ENCODE measurements at regions not wholly inside any gene's neighbourhood (a gene's known extent, or its start where the extent isn't known, plus 50 kb on each side); places are given as distances from the start of the nearest gene placed in this dataset.

DNA sequence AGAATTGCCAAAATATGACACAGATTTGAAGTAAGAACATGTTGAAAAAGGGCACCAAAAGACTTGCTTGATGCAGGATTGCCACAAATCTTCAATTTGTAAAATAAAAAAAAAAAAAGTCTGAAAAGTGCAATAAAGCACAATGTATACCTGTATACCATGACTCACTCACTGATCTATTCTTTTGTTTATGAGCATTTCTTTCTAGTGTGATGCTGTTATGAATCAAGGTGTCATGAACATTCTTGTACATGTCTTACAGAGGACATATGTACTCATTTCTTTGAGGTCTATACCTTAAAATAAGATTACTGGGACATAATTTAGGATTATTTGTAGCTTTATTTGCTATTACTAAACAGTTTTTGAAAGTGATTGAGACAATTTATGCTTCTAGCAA lies 464.9 kb upstream of the RBMS3 start:
- DNase-seq (ENCODE audit: low spot score), result no peak

DNA sequence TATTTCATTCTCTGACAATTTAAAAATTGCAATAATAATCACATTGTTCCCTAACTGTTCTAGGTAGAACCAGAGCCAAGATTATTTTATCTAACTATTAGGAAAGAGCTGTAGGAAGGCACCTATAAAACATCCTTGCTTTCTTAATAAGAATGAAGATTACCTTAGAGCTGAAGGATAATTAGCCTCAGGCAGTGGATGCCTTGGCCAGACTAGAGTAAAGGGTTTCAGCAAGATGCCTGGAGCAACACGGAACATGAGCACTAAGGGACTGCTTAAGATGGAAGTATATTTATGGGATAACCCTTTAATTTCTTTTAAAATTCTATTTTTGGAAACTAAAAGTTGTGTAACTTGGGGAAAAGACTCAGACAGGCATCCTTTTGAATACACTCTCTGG lies 456.6 kb upstream of the RBMS3 start:
- no peak for DNase-seq (ENCODE audit: low spot score)

DNA sequence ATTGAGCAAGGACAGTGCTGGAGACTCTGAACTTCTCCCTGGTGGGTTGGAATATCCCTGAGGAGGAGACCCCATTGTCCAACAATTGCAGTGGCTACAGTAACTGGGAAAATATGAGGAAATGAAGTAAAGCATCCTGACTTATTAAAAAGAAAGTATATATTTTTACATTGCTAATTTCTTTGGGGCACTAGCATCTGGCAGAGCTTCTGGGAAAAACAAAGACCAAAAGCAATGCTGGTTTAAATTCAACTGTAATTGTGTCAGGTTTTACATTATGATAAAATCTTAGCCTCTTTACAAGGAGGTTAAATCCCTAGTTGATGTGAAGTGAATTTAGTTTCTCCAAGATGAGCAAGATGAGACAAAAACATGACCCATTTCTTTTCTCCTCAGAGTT lies 454.0 kb upstream of the RBMS3 start:
- DNase-seq (ENCODE audit: low spot score), result no peak

DNA sequence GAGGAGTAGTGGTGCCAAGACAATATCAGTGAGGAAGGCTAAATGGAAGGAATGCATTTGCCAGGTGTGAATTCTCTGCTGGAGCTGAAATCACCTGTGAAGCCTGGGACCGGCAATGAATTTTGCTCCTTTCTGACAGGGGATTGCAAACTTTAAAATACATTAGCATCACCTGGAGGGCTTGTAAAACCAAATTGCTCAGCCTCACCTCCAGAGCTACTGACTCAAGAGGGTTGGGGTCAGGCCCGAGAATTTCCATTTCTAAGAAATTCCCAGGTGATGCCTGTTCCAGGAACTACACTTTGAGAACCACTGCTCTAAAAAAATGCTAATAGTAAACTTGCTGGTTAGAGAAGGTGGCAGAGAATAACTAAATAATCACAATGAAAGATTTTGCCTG lies 445.6 kb upstream of the RBMS3 start:
- no peak for DNase-seq (ENCODE audit: low spot score)

DNA sequence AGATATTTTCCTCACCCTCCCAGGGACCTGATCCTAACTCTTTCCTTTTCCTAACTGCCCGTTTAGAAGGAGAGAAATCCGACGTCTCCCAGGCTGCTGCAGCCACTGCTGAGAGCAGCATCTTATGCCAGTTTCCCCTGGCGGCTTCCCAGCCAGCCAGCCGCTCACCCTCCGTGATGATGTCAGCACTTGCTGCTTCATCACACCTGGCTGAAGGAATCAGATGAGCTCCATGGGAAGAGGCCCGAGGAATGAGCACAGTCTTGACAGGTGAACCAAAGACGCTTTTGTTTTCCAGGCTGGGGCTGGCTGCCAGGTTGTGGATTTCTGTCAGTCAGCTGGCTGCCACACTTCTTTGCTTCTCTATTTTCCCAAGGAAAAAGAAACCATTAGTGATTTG lies 445.1 kb upstream of the RBMS3 start:
- DNase-seq (ENCODE audit: low spot score), result peak; percentile 23

DNA sequence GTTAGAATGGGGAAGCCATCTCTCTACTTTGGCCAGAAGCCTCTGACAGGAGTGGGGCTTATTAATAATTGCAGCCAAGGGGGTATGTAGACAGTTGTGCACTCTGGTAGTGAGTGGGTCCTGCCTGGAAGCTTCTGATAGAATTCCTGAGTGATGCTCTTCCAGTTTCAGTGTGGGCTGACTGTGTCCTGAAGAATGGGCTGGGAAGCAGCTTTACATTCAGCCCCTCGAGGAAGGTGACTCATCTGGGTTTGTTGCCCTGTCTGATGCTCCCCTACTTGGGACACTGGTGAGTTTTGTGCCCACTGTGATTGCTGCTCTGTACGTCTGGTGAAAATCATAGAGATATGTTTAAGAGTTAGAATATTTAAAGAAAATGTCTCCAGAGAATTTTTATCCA lies 444.7 kb upstream of the RBMS3 start:
- DNase-seq (ENCODE audit: low spot score), result no peak

DNA sequence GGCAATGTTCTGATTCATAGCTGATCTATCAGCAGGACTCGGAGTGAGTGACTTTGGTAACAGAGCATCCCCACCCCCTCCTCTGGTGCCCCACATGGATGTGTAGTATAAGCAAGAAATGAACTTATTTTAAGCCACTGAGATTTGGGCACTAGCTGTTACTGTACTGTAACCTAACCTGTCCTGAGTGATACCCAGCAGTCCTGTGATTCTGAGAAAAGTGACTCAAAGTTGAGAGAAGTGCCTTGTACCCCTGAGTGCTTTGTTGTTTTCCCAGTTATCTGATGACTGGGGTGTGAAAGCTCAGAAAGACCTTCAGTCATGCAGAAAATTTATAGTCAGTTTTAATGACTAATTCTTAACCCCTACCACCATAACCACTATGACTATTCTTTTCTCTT lies 439.9 kb upstream of the RBMS3 start:
- DNase-seq (ENCODE audit: low spot score), result no peak

DNA sequence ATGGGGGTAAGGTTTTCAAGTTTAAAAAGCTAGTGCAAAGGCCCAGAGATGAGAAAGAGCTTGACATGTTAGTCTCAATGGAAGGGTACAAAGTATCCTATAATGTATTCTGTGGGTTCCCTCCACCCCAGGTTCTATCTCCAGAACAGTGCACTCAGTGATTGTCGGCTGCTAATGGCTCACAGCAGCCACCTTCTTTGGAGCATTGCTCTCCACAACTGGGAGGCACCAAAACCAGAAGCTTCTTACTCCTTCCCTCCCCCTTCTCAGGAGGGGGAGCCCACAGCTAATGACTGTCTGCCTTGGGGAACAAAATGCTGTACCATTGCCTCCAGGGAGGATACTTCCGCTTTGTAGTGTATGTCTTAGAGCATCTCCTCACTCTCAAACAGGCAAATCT lies 439.4 kb upstream of the RBMS3 start:
- no peak for DNase-seq (ENCODE audit: low spot score)

DNA sequence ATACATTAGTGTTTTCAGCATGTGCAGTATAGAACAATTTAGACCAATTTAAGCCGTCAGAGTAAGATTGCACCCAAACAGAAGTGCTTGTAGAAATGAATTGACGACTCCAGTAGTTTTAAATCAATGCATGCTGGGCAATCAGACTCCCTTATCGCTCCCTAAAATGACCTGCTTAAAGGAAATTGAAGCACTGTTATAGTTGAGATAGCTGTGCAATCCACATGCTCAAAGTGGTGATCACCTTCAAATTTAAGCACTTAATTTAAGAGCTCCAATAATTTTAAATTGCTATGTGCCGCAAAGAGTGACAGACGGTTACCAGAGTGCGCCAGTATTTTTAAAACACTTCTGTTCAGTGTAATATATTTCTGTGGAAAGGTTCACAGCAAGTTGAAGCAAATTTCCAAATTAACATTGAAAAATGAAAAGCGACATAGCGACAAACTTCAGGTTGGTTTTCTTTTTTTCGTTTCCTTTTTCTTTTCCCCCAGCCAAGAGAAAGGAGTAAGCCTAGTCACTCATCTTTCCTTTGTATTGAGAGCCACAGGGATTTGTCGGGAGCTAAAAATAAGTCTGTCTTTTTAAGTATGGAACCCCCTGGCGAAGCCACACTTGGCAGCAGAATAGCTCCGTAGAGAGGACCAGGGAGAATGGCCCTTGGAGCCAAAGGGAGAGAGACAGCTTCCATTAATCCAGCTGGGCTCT lies 436.4 kb upstream of the RBMS3 start:
- no peak for DNase-seq (ENCODE audit: low spot score)

DNA sequence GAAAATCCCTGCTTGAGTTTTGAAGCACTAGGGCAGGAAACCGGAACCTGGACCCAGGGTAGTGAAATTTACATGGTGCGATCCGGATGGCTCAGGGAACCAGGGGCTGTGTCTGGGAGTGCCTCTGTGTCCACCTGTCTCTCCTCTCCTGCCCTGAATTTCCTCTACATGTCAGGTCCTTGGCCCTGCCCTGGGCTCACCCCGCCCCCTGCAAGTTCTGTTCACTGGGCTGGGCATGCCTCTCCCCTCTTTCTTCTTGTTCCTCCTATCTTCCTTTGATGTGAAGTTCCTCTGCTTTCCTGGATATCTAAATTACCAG lies 435.9 kb upstream of the RBMS3 start:
- no peak for DNase-seq (ENCODE audit: low spot score)

DNA sequence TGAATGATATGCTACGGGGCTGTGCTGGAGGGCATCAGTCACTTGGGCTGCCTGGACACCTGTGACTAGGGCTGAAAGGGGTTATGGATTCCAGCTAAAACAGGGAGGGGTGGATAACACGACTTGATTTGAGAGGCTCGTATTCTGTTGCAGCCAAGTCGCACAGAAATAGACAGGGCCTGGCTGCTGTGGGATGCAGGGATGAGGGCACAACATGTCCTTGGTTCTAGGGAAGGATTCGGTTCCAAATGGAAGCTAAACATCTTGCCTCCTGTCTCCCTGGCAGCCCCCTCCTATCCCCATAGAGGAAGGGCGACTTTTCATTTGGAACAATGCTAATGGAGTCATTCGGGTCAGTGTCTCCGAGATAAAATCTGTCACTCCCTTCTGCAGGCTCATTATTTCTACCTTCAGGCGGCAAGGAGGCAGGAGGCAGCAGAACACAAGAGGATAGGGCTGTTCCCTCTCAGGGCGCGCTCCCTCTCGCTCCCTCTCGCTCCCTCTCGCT lies 433.8 kb upstream of the RBMS3 start:
- no peak for DNase-seq (ENCODE audit: low spot score)

DNA sequence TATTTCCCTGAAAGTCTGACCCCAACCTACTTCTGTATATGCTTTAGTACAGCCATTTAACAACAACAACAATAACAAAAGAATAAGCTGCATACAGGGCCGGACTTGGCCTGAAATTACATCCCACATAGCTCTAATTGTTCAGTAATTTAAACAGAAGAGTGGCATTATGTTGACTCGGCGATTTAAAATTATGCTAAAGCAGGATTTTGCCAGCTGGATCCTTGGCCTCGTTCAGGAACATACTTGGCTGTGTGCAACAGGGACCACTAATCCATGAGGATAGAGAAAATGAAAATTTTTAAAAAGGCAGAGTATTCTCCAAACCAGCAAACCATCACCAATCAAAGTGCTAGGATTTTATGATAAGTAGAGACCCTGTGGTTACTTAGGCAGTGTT lies 433.1 kb upstream of the RBMS3 start:
- no peak for DNase-seq (ENCODE audit: low spot score)

DNA sequence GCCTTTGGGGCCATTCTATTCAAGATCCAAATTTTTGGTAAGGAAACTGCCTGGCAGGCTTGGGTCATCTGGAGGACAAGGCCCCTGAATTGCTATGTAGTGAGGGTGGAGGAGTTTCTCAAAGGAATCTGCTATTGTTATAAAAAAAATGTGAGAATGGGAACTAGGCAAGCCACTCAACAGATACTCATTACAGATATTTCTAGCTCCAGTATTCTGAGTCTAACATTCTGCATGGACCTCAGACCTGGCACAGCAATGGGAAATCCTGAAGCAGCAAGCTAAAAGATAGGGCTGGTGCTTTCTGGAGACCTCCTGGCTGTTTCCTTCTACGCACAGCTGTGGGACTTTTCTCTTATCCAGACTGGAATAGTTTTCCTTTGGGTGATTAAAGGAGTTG lies 430.7 kb upstream of the RBMS3 start:
- peak; percentile 43 for DNase-seq (ENCODE audit: low spot score)

DNA sequence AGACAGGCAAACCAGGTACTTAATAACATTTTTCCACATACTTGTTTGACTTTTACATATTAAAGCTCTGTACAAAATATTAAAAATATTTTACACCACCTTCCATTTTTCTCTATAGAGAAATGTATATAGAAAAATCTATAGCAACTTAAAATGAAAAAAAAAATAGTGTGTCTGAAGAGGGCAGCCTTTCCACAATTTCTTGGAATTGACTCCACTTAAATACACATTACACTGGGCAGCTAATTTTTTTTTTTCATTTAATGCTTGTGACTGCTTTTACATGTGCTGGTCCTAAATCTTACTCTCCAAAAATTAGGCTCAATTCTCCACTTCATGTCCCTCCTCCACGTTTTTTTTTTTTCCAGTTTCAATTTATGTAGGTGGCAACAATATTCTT lies 427.0 kb upstream of the RBMS3 start:
- no peak for DNase-seq (ENCODE audit: low spot score)

DNA sequence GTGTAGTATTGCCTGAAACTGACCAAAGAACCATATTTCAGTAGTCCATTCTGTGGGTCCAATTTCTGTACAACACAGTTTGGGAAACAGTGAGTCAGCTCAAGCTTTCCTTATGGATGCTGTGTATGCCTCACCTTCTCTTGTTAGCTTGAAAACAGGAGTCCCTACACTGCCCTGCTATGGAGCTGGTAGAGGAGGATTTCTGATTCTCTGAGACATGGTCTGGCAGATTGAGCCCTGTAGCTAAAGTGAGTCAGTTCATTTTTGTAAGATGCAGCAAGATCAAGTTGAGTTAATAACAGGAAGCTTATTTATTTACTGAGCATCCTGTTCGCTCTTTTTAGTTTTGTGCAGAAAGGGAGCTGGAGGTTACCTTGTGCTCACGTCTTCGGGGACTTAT lies 424.1 kb upstream of the RBMS3 start:
- DNase-seq (ENCODE audit: low spot score), result no peak

DNA sequence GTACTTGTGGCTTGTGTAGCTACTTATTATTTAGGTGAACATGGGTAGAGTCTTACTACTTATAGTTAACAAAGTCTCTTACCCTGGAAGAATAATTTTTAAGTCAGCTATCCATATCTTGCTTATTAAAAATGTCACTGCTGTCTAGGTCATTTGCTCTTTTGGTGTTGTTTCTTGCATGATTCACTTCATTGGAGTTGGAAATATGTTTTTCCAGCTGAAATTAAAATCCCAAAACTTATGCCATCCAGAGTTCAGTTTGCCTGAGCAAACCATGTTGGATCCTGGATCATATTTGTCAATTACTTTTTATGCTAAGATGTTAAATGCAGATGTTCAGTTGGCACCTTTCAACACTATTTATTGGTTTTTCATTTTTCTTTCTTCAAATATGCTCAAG lies 421.0 kb upstream of the RBMS3 start:
- no peak for DNase-seq (ENCODE audit: low spot score)

DNA sequence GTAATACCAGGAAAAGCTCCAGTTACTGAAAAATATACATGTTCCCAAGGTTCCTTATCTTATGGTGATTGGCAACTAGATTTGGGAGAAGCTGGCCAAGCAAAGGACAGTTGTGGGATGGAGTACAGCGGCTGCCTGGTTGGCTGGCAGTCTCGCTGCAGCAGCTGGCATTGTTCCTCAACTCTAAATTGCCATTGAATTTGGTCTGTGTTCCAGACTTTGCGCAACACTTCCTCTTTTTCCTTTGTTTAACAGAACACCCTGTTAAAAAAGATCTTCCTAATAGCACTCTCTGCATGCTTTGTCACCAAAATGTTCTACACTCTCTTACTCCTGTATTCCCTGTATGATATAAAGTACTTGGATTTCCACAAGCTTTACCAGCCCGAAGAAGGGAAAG lies 420.6 kb upstream of the RBMS3 start:
- peak; percentile 48 for DNase-seq (ENCODE audit: low spot score)

DNA sequence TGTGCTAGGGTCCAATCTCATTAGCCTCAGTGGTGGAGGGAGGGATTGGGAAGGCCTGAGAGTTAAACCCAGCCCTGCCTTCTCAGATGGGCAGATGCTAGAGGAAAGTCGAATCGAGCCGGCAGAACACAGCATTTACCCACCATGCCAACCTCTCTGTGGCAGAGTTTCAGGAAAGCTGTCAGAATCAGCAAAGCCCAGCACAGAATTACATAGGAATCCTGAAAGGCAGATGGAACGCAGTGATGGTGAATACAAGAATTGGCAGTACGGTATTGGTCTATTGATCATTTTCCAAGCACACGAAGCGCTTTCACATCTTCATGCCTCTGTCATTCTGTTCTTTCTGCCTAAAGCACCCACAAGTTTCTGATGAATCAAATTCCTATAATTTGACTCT lies 417.7 kb upstream of the RBMS3 start:
- no peak for DNase-seq (ENCODE audit: low spot score)

DNA sequence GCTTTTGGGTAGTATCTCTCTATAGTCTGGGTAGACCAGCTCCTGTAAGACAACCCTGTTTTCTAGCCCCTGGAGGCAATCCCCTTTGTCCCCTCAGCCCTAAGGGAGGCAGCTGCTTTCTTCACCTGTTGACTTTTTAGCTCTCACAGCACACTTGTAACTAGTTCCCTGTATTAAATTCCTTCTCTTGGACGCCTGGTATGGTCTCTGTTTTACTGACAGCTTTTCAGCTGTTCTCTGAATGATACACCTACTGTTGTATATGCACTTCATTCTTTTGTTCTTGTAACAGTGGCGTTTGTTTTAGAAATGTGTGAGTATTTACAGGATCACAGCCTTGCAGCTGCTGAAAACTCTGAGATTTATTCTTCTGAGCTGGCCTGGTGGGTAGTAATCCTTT lies 413.0 kb upstream of the RBMS3 start:
- no peak for DNase-seq (ENCODE audit: low spot score)

DNA sequence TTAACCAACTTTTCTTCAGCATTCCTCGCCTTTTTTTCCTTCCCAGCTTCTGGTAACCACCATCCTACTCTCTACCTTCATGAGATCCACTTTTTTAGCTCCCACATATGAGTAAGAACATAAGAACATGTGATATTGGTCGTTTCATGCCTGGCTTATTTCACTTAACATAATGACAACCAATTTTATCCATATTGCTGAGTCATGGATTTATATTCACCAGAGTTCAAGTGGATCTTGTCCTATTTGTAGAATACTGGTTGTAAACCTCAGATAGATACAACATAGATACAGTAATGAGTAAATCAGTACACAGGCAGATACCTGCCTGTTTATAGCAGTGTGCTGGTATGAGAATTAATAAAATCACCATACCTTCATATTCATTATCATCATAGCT lies 412.0 kb upstream of the RBMS3 start:
- no peak for DNase-seq (ENCODE audit: low spot score)

DNA sequence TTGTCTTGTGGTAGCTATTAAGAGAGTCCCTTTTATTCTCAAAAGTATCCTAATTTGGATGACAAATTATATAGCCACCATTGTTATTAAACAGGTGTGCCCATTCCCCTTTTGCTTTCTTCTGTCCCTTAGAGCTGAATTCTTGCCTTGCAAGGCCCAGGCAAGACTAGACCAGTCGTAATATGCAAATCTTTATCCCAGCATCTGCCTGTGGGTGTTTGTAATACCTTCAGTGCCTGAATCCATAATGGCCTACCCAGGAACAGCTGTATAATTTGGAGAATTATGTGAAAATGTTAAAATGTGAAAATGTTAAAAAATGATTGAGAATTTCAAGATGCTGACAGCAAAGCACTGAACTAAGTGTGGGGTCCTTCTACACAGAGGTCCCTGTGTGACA lies 403.0 kb upstream of the RBMS3 start:
- DNase-seq (ENCODE audit: low spot score), result no peak

DNA sequence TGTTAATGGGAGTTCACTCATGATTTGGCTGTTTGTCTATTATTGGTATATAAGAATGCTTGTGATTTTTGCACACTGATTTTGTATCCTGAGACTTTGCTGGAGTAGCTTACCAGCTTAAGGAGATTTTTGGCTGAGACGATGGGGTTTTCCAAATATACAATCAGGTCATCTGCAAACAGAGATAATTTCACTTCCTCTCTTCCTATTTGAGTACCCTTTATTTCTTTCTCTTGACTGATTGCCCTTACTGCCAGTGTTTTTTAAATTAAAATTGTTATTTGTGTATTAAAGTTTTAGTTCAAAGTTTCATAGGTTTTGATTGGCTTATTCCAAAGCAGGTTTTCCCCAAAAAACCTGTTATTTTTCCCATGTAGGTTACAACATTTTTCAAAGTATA lies 390.5 kb upstream of the RBMS3 start:
- no peak for DNase-seq (ENCODE audit: low spot score)

DNA sequence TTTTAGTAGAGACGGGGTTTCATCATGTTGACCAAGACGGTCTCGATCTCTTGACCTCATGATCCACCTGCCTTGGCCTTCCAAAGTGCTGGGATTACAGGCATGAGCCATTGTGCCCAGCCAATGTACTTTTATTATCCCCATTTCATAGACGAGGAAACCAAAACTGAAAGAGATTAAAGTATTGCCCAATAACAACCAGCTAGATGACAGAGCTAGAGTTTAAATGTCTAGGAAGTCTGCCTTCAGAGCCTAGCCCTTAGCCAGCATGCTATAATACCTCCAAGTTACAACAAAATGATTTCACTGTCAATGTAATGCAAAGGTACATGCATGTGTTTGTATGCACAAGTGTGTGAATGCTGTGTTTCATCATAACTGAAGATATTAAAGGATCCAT lies 389.4 kb upstream of the RBMS3 start:
- DNase-seq (ENCODE audit: low spot score), result no peak

DNA sequence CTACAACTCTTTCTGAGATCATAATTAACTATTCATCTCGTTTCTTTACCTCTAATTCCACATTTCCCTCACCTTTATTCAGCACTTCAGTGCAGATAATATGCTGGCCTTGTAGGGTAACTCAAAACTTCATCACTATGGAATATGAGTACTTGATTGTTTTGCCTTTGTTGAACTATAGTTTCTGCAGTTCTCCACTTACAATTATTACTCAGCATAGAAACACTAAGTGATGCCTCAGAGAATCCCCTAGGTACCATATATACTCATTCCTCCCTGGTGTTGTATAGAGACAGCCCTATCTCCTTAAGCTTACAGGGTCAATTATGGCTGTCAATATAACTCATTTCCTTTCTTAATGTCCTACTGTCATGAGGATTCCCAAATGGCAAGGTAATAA lies 380.6 kb upstream of the RBMS3 start:
- DNase-seq (ENCODE audit: low spot score), result no peak

DNA sequence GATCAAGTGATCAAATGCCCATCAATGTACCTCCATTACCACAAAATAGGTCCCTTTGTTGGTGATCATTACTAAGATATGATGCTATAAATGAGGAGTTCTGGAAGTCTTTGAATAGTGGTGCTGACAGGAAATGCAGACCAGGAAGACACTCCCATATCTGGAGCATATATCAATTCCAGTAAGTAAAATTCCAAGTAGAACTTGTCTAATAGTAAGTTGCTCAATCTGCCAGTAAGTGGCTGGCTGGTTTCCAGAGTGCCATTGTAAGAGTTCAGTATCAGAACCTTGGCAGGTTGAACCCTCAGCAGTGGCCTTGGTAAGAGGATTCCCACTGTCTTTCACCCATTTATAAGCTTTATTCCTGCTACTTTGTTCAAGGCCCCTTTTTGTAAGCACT lies 379.9 kb upstream of the RBMS3 start:
- DNase-seq (ENCODE audit: low spot score), result no peak
